ENCODE measurements at regions not wholly inside any gene's neighbourhood (a gene's known extent, or its start where the extent isn't known, plus 50 kb on each side); places are given as distances from the start of the nearest gene placed in this dataset.

DNA sequence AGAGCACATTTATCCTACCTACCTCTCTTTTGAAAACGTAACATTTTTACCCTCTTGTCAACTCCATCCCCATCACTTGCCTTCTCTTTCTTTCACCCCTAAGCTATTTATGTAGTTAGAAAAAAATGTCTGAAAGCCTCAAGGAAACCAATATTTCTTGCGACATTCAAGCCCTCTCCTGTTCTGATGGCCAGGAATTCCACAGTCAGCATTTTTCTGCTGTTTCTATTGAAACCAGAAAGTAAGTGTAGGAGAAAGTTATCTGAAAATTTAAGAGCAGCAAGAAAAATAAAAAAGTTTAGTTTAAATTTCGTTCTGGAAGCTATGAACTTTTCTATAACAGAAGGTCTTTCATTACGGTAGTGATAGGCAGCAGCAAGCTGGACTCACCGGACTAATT lies 247.6 kb upstream of the PBX1 start:
- peak; percentile 10 for DNase-seq (ENCODE audit: low read depth)
- TF ChIP-seq, protein P1, sequence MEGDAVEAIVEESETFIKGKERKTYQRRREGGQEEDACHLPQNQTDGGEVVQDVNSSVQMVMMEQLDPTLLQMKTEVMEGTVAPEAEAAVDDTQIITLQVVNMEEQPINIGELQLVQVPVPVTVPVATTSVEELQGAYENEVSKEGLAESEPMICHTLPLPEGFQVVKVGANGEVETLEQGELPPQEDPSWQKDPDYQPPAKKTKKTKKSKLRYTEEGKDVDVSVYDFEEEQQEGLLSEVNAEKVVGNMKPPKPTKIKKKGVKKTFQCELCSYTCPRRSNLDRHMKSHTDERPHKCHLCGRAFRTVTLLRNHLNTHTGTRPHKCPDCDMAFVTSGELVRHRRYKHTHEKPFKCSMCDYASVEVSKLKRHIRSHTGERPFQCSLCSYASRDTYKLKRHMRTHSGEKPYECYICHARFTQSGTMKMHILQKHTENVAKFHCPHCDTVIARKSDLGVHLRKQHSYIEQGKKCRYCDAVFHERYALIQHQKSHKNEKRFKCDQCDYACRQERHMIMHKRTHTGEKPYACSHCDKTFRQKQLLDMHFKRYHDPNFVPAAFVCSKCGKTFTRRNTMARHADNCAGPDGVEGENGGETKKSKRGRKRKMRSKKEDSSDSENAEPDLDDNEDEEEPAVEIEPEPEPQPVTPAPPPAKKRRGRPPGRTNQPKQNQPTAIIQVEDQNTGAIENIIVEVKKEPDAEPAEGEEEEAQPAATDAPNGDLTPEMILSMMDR (conservative IDR thresholded peaks at IDR 0.05; ENCODE audit: control insufficient read depth, insufficient read depth, low read depth, low read length), result no peak
- no peak overlapping the region for H3K4me3 ChIP-seq (ENCODE audit: control insufficient read depth, low read depth, low read length)

DNA sequence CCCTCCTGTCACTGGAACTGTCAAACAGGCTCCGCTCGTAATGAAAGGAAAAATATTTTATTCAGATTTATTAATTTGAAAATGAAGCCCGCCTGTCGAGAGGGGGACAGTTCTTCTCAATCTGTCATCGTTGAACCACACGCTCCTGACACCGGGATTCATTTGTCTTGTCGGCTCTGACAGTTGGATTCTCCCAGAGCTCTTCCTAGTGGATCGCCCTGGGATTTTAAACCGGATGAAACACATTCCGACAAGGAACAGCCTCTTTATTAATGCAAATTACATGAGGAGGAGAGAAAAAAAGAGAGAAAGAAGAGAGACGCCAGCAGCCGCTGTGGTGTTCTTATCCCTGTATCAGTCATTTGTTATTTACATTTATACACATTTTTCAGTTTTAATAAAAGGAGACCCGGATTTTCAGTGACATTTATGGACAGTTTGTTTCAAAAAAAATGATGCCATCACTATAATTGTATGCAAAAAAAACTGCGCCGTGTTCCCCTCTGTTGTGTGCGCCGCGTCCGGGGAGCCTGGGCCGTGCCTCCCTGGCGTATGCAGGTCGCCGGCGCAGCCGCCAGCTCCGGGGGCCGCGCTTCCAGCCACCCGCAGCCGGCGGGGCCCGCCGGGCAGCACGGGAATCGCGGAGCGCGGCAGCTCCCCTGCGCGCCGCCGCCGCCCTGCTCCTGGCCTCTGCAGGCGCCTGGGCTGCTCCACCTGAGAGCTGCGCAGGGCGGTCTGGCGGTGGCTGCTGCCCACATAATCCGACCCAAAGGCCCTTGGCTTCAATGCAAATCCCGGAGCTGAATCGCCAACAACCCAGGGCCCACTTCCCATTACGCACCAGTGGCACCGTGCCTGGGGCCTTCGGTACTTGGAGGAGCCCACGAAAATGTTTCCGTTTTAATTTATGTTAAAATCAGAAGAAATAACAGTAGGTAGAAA lies 237.9 kb upstream of the PBX1 start:
- H3K4me3 ChIP-seq (ENCODE audit: control insufficient read depth, low read depth, low read length), result peak overlapping the region; percentile 41
- peak; percentile 36 for DNase-seq (ENCODE audit: low read depth)
- TF ChIP-seq, protein P1 (conservative IDR thresholded peaks at IDR 0.05; ENCODE audit: control insufficient read depth, insufficient read depth, low read depth, low read length), result no peak

DNA sequence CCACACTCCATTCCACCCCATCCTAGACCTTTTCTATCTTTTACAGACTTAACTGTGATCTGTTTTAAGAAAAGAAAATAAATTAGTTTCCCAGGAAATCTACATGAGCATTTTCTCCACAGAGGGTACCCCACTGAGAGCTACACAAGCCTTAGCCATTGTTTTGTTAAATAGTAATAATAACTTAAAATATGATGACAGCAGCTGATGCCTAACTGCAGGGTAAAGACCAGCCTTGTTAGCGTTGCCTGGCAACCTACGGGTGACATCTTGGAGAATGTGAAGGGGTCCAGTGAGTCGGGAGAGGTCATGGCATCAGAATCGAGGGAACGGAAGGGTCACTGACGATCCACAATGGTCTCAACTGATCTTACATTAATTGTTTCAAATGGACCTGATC lies 233.2 kb upstream of the PBX1 start:
- no peak for DNase-seq (ENCODE audit: low read depth)
- TF ChIP-seq, protein P1 (conservative IDR thresholded peaks at IDR 0.05; ENCODE audit: control insufficient read depth, insufficient read depth, low read depth, low read length), result no peak
- H3K4me3 ChIP-seq (ENCODE audit: control insufficient read depth, low read depth, low read length), result no peak overlapping the region

DNA sequence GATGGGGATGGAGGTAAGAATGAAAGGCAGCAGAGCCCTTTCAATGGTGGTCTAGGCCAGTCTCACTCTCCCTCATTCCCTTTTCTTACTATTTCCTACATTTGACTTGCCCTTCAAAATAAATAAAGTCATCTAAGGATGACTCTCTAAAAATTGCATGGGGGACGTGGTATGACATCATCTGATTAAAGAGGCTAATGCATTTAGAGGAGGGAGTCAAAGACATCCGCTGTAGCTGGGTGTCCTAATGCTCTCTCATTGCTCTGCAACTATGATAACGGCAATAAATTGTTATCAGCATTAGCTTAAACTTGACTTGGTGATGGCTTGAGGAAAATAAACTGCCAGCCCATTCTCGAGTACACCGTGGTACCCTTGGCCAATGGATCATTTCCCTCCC lies 225.6 kb upstream of the PBX1 start:
- TF ChIP-seq, protein P1 (conservative IDR thresholded peaks at IDR 0.05; ENCODE audit: control insufficient read depth, insufficient read depth, low read depth, low read length), result no peak
- no peak overlapping the region for H3K4me3 ChIP-seq (ENCODE audit: control insufficient read depth, low read depth, low read length)
- no peak for DNase-seq (ENCODE audit: low read depth)

DNA sequence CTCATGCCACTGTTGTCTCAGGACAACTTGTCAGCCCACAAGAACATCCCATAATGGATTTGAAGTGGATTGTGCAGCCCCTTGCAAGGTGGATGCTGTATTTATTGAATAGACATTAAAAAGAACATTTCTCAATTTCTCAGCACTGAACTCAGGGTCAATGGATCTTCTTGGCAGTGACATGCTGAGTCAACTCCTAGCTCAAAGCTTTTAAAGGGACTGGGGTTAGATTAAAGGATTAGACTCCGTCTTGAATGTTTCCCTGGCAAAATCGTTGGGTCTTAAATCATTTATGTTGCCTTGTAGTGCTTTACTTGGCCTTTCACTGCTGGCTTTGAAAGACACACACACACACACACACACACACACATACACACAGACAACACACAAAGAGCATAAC lies 221.6 kb upstream of the PBX1 start:
- DNase-seq (ENCODE audit: low read depth), result no peak
- TF ChIP-seq, protein P1 (conservative IDR thresholded peaks at IDR 0.05; ENCODE audit: control insufficient read depth, insufficient read depth, low read depth, low read length), result no peak
- H3K4me3 ChIP-seq (ENCODE audit: control insufficient read depth, low read depth, low read length), result no peak overlapping the region

DNA sequence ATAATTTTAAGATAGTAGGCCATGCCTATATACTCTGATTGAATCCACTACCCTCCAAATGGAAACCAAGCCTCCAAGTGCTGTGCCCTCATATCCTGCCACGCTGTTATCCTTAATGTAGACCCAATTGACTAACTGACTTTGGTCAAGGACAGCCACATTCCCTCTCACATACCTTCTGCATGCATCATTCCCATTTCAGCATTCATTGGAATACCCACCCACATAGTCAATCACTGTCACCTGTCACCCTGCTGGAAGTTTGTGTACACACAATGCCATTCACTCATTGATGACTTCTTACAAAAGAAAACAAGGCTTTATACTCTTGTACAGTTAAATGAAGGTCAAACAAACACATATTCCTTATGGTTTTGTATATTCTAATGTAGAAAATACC lies 221.1 kb upstream of the PBX1 start:
- no peak for DNase-seq (ENCODE audit: low read depth)
- TF ChIP-seq, protein P1 (conservative IDR thresholded peaks at IDR 0.05; ENCODE audit: control insufficient read depth, insufficient read depth, low read depth, low read length), result no peak
- H3K4me3 ChIP-seq (ENCODE audit: control insufficient read depth, low read depth, low read length), result no peak overlapping the region

Measured in fibroblast of mammary gland (primary cell).